NCI-H146 treated with DMSO at 0.1 percent for 48 hours (cell line): ENCODE measurements at regions not wholly inside any gene's neighbourhood (a gene's known extent, or its start where the extent isn't known, plus 50 kb on each side); places are given as distances from the start of the nearest gene placed in this dataset.

Experiments
- DNase-seq: peaks from one replicate; lab custom pipeline; 2025; ENCODE audit not compliant: unreplicated experiment; lab: John Stamatoyannopoulos, UW

GRCh38 chr17:5817475-5818395 lies 233.4 kb upstream of the NLRP1 start:
- no peak for DNase-seq

GRCh38 chr17:5819396-5819795 lies 235.1 kb upstream of the NLRP1 start:
- DNase-seq = no peak

- no peak for DNase-seq
Measured at GRCh38 chr17:5819921-5820685, 235.8 kb upstream of the NLRP1 start.

GRCh38 chr17:5820721-5821456 lies 236.6 kb upstream of the NLRP1 start:
- no peak for DNase-seq

DNA sequence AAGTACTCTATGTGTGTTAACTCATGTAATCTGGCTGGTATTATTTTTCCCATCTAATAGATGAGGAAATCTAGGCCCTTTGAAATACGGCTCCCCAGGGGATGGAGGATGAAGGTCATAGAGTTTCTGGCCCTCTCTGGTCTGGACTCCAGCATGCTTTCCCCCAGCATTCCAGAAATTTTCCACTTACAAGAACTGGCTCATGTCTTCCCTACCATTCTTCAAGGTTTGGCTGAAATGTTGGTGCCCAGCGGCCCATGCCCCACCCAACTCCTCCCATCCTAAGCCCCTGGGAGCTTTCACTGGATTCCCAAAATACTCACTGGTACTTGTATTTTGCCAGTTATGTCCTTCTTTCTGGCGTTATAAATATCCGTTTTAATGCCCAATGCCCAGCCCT lies 237.5 kb upstream of the NLRP1 start:
- DNase-seq = no peak

DNA sequence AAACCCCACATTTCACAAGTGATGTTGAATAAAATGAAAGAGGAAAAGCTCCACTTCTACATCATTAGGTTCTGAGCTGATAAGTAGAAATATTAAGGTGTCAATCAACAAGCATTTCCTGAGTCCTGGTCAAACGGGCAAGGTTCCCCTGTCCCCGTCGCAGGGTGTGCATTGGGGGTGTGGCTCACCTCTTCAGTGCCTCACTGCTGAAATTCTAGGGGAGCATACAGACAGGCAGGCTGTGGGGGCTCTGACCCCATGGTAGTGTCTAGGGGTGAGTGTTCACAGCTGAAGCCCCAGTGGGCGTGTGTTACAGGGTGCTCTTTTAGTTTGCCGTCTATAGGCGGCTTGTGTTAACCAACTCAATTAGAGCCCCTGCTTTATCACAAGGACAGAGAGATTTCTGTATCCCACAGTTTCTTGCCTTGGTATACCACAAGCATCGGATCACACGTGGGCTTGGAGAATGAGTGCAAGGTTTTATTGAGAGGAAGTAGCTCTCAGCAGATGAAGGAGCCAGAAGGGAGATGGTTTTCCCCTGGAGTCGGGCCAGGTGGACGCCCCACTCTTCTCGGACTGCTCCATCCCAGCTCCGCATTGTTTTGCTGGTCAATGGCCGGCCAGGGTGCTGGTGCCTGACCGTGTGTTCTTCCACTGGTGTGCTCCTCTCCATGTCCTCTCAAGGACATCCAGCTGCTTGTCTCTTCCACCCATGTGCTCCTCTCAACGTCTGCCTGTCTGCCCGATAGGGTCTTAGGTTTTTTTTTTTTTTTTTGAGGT lies 238.2 kb upstream of the NLRP1 start:
- DNase-seq = no peak

GRCh38 chr17:5823219-5823618 lies 238.9 kb upstream of the NLRP1 start:
- no peak for DNase-seq

- no peak for DNase-seq
Measured at GRCh38 chr17:5825717-5826330, 241.5 kb upstream of the NLRP1 start.

DNA sequence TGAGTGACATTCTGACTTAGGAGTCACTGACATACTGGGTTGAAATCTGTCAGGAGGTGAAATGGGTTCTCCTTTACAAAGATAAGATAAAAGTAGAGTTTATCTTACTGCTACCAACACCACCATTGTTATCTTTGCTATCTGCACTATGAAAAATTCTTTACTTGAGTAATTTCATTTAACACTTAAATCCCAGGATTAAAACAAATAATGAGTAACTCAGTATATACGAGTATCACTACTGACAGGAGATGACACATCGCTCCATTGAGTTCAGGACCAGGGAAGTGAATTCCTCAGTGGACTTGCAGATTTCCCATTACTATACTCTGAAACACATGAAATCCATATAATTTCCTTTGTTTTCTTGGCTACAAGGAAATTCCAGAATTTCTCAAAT lies 242.1 kb upstream of the NLRP1 start:
- DNase-seq = no peak

DNA sequence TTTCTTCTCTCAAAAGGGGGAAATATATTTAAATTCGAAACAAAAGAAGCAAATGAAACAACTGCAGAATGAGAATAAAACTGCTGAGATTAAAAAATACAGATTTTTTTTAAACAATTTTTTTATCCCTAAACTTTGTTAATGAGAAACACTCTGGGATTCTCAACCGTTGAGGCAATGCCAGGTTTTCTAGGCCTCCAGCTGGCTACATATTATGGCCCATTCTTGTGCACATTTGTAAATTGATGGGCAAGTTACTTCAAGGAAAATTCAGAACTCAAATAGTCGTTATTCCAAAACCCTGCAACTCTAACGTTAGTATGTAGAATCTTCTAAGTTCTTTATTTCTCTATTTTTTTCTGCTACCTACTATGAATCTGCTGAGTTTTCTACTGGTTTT lies 239.3 kb upstream of the WSCD1 start:
- no peak for DNase-seq

- DNase-seq = peak; percentile 94
Measured at GRCh38 chr17:5832886-5833285, 237.3 kb upstream of the WSCD1 start.

GRCh38 chr17:5837055-5837491 lies 233.1 kb upstream of the WSCD1 start:
- no peak for DNase-seq

DNA sequence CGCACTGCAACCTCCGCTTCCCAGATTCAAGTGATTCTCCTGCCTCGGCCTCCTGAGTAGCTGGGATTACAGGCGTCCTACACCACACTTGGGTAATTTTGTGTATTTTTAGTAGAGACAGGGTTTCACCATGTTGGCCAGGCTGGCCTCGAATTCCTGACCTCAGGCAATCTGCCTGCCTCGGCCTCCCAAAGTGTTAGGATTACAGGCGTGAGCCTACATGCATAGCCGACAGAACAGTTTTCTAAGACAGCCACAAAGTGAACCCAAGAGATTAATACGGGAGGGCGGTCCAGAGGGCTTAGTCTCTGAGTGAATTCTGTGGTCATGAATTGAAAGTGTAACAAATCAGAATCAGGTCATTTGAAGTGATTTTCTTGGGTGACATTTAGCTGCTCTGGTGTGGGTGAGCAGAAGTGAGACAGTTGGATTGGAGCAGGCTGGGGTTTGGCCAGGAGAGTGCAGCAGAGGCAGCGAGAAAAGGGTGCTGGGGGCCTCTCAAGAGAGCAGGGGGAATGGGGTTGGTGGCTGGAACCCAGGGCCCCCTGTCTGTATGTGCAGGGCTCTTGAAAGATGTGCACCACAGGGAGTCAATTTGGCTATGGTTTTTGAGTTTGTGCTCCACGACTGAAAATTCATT lies 231.4 kb upstream of the WSCD1 start:
- no peak for DNase-seq

DNA sequence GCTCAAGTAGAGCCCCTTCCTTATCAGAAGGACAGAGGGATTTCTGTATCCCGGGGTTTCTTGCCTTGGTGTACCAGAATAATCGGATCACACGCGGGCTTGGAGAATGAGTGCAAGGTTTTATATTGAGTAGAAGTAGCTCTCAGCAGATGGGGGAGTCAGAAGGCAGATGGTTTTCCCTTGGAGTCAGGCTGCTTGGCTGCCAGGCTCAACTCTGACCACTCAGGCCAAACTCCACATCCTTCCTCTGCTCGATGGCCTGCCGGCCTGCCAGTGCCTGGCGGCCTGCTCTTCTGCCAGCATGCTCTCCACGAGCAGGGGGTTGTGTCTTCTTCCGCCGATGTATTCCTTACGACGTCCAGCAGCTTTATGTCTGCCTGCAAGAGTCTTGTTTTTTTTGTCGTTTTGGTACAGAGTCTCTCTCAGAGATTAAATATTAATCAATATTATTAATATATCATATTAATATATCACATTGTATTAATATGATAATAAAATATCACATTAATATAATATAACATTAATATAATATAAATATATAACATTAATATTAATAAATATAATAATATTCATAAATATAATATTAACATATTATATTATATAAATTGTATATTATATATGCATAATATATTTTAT lies 229.2 kb upstream of the WSCD1 start:
- no peak for DNase-seq

DNA sequence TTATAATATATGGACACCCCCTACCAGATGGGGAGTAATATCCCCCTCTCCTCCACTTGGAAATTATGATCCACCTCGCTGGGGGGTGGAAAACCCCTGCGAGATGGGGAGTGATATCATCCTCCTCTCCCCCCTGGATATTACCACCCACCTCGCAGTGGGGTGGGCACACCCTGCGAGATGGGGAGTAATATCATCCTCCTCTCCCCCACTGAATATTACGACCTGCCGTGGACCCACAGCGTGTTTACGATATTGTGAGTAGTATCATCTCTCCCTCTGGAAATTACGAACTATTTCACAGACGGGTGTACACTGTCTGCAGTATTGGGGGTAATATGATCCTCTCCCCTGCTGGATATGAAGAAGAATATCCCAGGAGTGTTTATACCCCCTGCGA lies 228.3 kb upstream of the WSCD1 start:
- no peak for DNase-seq

GRCh38 chr17:5843366-5844026 lies 226.7 kb upstream of the WSCD1 start:
- no peak for DNase-seq

- no peak for DNase-seq
Measured at GRCh38 chr17:5846001-5846400, 224.2 kb upstream of the WSCD1 start.

- peak; percentile 33 for DNase-seq
Measured at GRCh38 chr17:5854871-5855554, 215.2 kb upstream of the WSCD1 start.
